Left ventricle myocardium inferior (tissue), 1 donor: ENCODE measurements at regions not wholly inside any gene's neighbourhood (a gene's known extent, or its start where the extent isn't known, plus 50 kb on each side); places are given as distances from the start of the nearest gene placed in this dataset.
"Not testable (repeated sequence)": the region's sequence is repeated elsewhere in the genome, so short reads cannot be mapped to it uniquely, and the experiment has no call there.

Experiments used
- DNase-seq: peaks from one replicate; pipeline ENCODE4 v3.0.0-alpha.2; 2020
- H3K27ac ChIP-seq: fragments of 200-600 bp; replicated peaks from 2 replicates; pipeline ENCODE4 v1.8.0; 2021
- H3K27me3 ChIP-seq: fragments of 200-600 bp; 2 replicates; pipeline ENCODE4 v1.8.0; 2021; ENCODE audit warnings: low read depth
- H3K36me3 ChIP-seq: fragments of 200-600 bp; 2 replicates; pipeline ENCODE4 v1.8.0; 2021
- H3K4me1 ChIP-seq: fragments of 200-600 bp; 2 replicates; pipeline ENCODE4 v1.8.0; 2021
- H3K4me3 ChIP-seq: fragments of 200-600 bp; 2 replicates; pipeline ENCODE4 v1.8.0; 2021; ENCODE audit warnings: mild to moderate bottlenecking, moderate library complexity
- H3K9me3 ChIP-seq: fragments of 200-600 bp; replicated peaks from 2 replicates; pipeline ENCODE4 v1.8.0; 2021
- CTCF ChIP-seq: fragments of 200-600 bp; IDR thresholded peaks from 2 replicates; pipeline ENCODE4 v1.8.0; 2021; ENCODE audit warnings: antibody characterized with exemption, mild to moderate bottlenecking, borderline replicate concordance
- intact Hi-C: fragments of 100-400 bp; cut with micrococcal nuclease; formaldehyde crosslinking; loops from one replicate; pipeline ENCODE4 v1.11.0; 2022
- donor health status: DM: no; HTN: yes; CAD: no; lungs with severe emphysema.

GRCh38 chr7:123270570-123270969 is 70.8 kb upstream of the SLC13A1 start:
- H3K36me3 ChIP-seq, result no peaks in the 10 kb centered on the region
- H3K27ac ChIP-seq, result no peak overlapping the region
- no peaks in the 10 kb centered on the region for H3K9me3 ChIP-seq
- no peak for TF ChIP-seq CTCF
- no peak overlapping the region for H3K4me3 ChIP-seq
- H3K27me3 ChIP-seq, result no peaks in the 10 kb centered on the region
- no peak for DNase-seq
- no peaks in the 10 kb centered on the region for H3K4me1 ChIP-seq
- intact Hi-C loops, result no loop called here

GRCh38 chr7:123265853-123266252 is 66.1 kb upstream of the SLC13A1 start:
- Histone ChIP-seq H3K27me3 (no peaks in the 10 kb centered on the region), H3K4me3 (no peak overlapping the region), H3K4me1 (no peaks in the 10 kb centered on the region), H3K9me3 (peaks cover 4% of the 10 kb centered on the region), H3K27ac (no peak overlapping the region), H3K36me3 (no peaks in the 10 kb centered on the region)
- no peak for DNase-seq
- intact Hi-C loops, result no loop called here
- no peak for TF ChIP-seq CTCF

GRCh38 chr7:123264820-123265219 is 65.1 kb upstream of the SLC13A1 start:
- H3K9me3 ChIP-seq, DNase-seq, H3K27ac ChIP-seq, H3K27me3 ChIP-seq, H3K36me3 ChIP-seq, intact Hi-C loops, H3K4me3 ChIP-seq, H3K4me1 ChIP-seq: not testable (repeated sequence)

- peaks cover 4% of the 10 kb centered on the region for H3K9me3 ChIP-seq
- intact Hi-C loops, result no loop called here
- TF ChIP-seq CTCF, result no peak
- no peak overlapping the region for H3K4me3 ChIP-seq
- no peaks in the 10 kb centered on the region for H3K36me3 ChIP-seq
- H3K4me1 ChIP-seq, result no peaks in the 10 kb centered on the region
- no peak for DNase-seq
- no peaks in the 10 kb centered on the region for H3K27me3 ChIP-seq
- peak overlapping the region; percentile 58 for H3K27ac ChIP-seq
Measured at GRCh38 chr7:123260428-123260960, 60.7 kb upstream of the SLC13A1 start.

GRCh38 chr7:123259759-123260158 is 60.0 kb upstream of the SLC13A1 start:
- no peak for TF ChIP-seq CTCF
- H3K27me3 ChIP-seq, result no peaks in the 10 kb centered on the region
- DNase-seq, result no peak
- H3K36me3 ChIP-seq, result no peaks in the 10 kb centered on the region
- intact Hi-C loops, result no loop called here
- peaks cover 3% of the 10 kb centered on the region for H3K9me3 ChIP-seq
- no peaks in the 10 kb centered on the region for H3K4me1 ChIP-seq
- peak overlapping the region; percentile 4 for H3K27ac ChIP-seq
- H3K4me3 ChIP-seq, result no peak overlapping the region
